ENCODE measurements at regions not wholly inside any gene's neighbourhood (a gene's known extent, or its start where the extent isn't known, plus 50 kb on each side); places are given as distances from the start of the nearest gene placed in this dataset.

- Histone ChIP-seq H3K36me3 (ENCODE audit: control insufficient read depth in 4 of 4, insufficient read depth in 3 of 4, low read depth in 1 of 4, low read length in 3 of 4) (no peaks in the 10 kb centered on the region), H3K4me3 (ENCODE audit: low read depth in 1 of 3, low read length in 3 of 3) (no peak overlapping the region), H3K27ac (ENCODE audit: low read depth in 1 of 2, low read length in 2 of 2) (no peak overlapping the region), H3K9me3 (ENCODE audit: control insufficient read depth in 4 of 4, low read length in 3 of 4) (no peaks in the 10 kb centered on the region), H3K27me3 (ENCODE audit: control insufficient read depth in 4 of 4, insufficient read depth in 4 of 4, low read length in 3 of 4) (peaks cover 0 to 2% (median 0%) of the 10 kb centered on the region in 4 donors), H3K4me1 (ENCODE audit: control insufficient read depth in 4 of 4, insufficient read depth in 4 of 4, low read length in 3 of 4) (no peaks in the 10 kb centered on the region), H3K9ac (ENCODE audit: low read depth in 1 of 2, low read length in 2 of 2) (no peak overlapping the region)
- no peak for TF ChIP-seq HNF4A (conservative IDR thresholded peaks at IDR 0.05)
- TF ChIP-seq RAD21 (IDR thresholded peaks at IDR 0.05), result no peak
- TF ChIP-seq REST (IDR thresholded peaks at IDR 0.05), result no peak
- no peak for TF ChIP-seq FOXA2 (IDR thresholded peaks at IDR 0.05)
- TF ChIP-seq SP1 (IDR thresholded peaks at IDR 0.05), result no peak
- TF ChIP-seq NR2F2 (IDR thresholded peaks at IDR 0.05), result no peak
- TF ChIP-seq FOXA1 (IDR thresholded peaks at IDR 0.05), result no peak
- WGBS, result 62% methylated on average over 6 of the region's 6 CpGs
- no peak for DNase-seq (ENCODE audit: low spot score)
Observed at GRCh38 chr3:27986234-27986879, 255.1 kb upstream of the CMC1 start.

GRCh38 chr3:27990324-27990723, 251.1 kb upstream of the CMC1 start:
- TF ChIP-seq YY1 (IDR thresholded peaks at IDR 0.05) (no peak), GABPA (IDR thresholded peaks at IDR 0.05 in 1 of 2, conservative IDR thresholded peaks at IDR 0.05 in 1 of 2) (no peak), RAD21 (IDR thresholded peaks at IDR 0.05) (no peak), ATF3 (IDR thresholded peaks at IDR 0.05) (no peak), SP1 (IDR thresholded peaks at IDR 0.05) (no peak), FOXA2 (IDR thresholded peaks at IDR 0.05) (no peak), CTCF (IDR thresholded peaks at IDR 0.05; ENCODE audit: low read depth, low read length, missing input control) (no peak), HNF4A (conservative IDR thresholded peaks at IDR 0.05) (no peak), REST (IDR thresholded peaks at IDR 0.05) (no peak), JUND (IDR thresholded peaks at IDR 0.05) (no peak), HNF4G (IDR thresholded peaks at IDR 0.05) (no peak), ZBTB33 (IDR thresholded peaks at IDR 0.05) (no peak), MAX (IDR thresholded peaks at IDR 0.05) (no peak), NR2F2 (IDR thresholded peaks at IDR 0.05) (no peak), TAF1 (conservative IDR thresholded peaks at IDR 0.05) (no peak), EGR1 (IDR thresholded peaks at IDR 0.05; ENCODE audit: low read depth in 2 of 2) (no peak), FOXA1 (IDR thresholded peaks at IDR 0.05) (no peak)
- H3K27ac ChIP-seq (ENCODE audit: low read depth in 1 of 2, low read length in 2 of 2), result no peak overlapping the region
- DNase-seq (ENCODE audit: low spot score), result no peak
- no peaks in the 10 kb centered on the region for H3K4me1 ChIP-seq (ENCODE audit: control insufficient read depth in 4 of 4, insufficient read depth in 4 of 4, low read length in 3 of 4)
- no peaks in the 10 kb centered on the region for H3K9me3 ChIP-seq (ENCODE audit: control insufficient read depth in 4 of 4, low read length in 3 of 4)
- H3K9ac ChIP-seq (ENCODE audit: low read depth in 1 of 2, low read length in 2 of 2), result no peak overlapping the region
- no peak overlapping the region for H3K4me3 ChIP-seq (ENCODE audit: low read depth in 1 of 3, low read length in 3 of 3)
- H3K36me3 ChIP-seq (ENCODE audit: control insufficient read depth in 4 of 4, insufficient read depth in 3 of 4, low read depth in 1 of 4, low read length in 3 of 4), result no peaks in the 10 kb centered on the region
- peaks cover 0 to 8% (median 0%) of the 10 kb centered on the region in 4 donors for H3K27me3 ChIP-seq (ENCODE audit: control insufficient read depth in 4 of 4, insufficient read depth in 4 of 4, low read length in 3 of 4)
